Heart left ventricle (tissue), 13 donors: ENCODE measurements at regions not wholly inside any gene's neighbourhood (a gene's known extent, or its start where the extent isn't known, plus 50 kb on each side); places are given as distances from the start of the nearest gene placed in this dataset.

Source experiments
- CTCF ChIP-seq, 12 donors: fragments of 200-600 bp; sonication (generic) in 4 of 12; IDR thresholded peaks; one replicate each; pipeline versions ENCODE4 v1.5.0 to v1.8.0; 2018 to 2022; ENCODE audit warnings: antibody characterized with exemption in 12 of 12, mild to moderate bottlenecking in 5 of 12
- POLR2A ChIP-seq, 2 donors: fragments of 450-650 bp; IDR thresholded peaks; one replicate each; pipeline ENCODE4 v1.6.1; 2017; ENCODE audit warnings: antibody characterized with exemption in 2 of 2, mild to moderate bottlenecking in 2 of 2, moderate library complexity in 2 of 2
- donor health status: ischemic (EF 13 %, LVEDD 7.1; RV severe dilation, severe dysfunction).
- donor health status: DM: no; HTN: yes; CAD: no.
- donor health status: DM: no; HTN: no; CAD: no.
- donor health status: ischemic (EF 25% LVEDD 6.9; RV normal size, moderate dysfunction).
- donor health status: ischemic (EF 25% LVEDD 5.7; RV mildly dilated, moderate dysfunction).
- donor health status: ischemic (EF 35%, LVEDD 5.7; RV mildly dilated, moderate dysfunction).
- donor health status: nonischemic (EF 11% LVEDD 7.7; RV severe dilation, severe dysfunction).
- donor health status: DM: yes; HTN: yes; CAD: no.
- donor health status: PGD.
- donor health status: ischemic (EF 29% LVEDD 5.4; RV normal size, mild dysfunction).
- donor health status: nonischemic (EF 23%, LVEDD 6.1; RV moderate dilation, normal function).

DNA sequence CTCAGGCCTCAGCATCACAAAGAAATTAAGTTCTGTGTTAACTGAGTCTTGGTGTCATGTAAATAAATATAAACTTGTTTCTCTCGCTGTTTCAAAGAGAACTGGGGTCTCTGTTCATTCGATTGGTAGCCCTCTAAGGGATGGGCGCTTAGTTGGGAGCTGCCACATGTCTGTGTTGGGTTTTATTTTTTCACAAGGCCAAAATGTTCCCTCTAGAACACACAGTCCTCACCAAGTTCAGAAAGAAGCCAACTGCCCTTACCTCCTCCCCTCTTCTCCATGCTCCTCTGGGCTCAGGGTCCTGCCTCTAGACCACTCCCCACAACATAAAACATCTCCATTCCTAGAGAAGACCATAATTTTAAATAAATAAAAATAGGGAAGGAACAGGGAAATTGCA, 490.9 kb downstream of the TNS1 start:
- TF ChIP-seq CTCF (IDR thresholded peaks at IDR 0.05) (no peak), POLR2A (IDR thresholded peaks at IDR 0.05) (no peak)
